Vagina (tissue), 2 donors: ENCODE measurements at regions not wholly inside any gene's neighbourhood (a gene's known extent, or its start where the extent isn't known, plus 50 kb on each side); places are given as distances from the start of the nearest gene placed in this dataset.
"Not testable (repeated sequence)": the region's sequence is repeated elsewhere in the genome, so short reads cannot be mapped to it uniquely, and the experiment has no call there.

Source experiments
- POLR2A ChIP-seq, 2 donors: fragments of 450-650 bp; IDR thresholded peaks; one replicate each; pipeline ENCODE4 v1.6.1; 2017; ENCODE audit warnings: antibody characterized with exemption in 2 of 2, mild to moderate bottlenecking in 2 of 2, moderate library complexity in 2 of 2
- TF ChIP-seq, protein P1 (sequence below), 3 experiments: fragments of 450-650 bp in 2 of 3; fragments of 200-600 bp in 1 of 3; sonication (generic) in 1 of 3; IDR thresholded peaks; one replicate each; pipeline ENCODE4 v1.5.1; 2017 to 2019; ENCODE audit warnings: antibody characterized with exemption in 3 of 3, mild to moderate bottlenecking in 2 of 3, moderate library complexity in 2 of 3

- TF ChIP-seq, protein P1, sequence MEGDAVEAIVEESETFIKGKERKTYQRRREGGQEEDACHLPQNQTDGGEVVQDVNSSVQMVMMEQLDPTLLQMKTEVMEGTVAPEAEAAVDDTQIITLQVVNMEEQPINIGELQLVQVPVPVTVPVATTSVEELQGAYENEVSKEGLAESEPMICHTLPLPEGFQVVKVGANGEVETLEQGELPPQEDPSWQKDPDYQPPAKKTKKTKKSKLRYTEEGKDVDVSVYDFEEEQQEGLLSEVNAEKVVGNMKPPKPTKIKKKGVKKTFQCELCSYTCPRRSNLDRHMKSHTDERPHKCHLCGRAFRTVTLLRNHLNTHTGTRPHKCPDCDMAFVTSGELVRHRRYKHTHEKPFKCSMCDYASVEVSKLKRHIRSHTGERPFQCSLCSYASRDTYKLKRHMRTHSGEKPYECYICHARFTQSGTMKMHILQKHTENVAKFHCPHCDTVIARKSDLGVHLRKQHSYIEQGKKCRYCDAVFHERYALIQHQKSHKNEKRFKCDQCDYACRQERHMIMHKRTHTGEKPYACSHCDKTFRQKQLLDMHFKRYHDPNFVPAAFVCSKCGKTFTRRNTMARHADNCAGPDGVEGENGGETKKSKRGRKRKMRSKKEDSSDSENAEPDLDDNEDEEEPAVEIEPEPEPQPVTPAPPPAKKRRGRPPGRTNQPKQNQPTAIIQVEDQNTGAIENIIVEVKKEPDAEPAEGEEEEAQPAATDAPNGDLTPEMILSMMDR (IDR thresholded peaks at IDR 0.05): not testable (repeated sequence)
- not testable (repeated sequence) for TF ChIP-seq POLR2A (IDR thresholded peaks at IDR 0.05)
Measured at GRCh38 chr7:149947346-149947745, 73.6 kb downstream of the ATP6V0E2 start.
